AG10803 (cell line): ENCODE measurements at regions not wholly inside any gene's neighbourhood (a gene's known extent, or its start where the extent isn't known, plus 50 kb on each side); places are given as distances from the start of the nearest gene placed in this dataset.

Experiments used
- DNase-seq: peaks from one replicate; pipeline ENCODE4 v3.0.0; 2010; ENCODE audit warnings: low read depth
- H3K4me3 ChIP-seq: 2 replicates; pipeline ENCODE4 v1.5.1; 2011; ENCODE audit warnings: mild to moderate bottlenecking, low read length, control low read depth
- CTCF ChIP-seq: conservative IDR thresholded peaks from 2 replicates; pipeline ENCODE4 v1.5.1; 2011; ENCODE audit warnings: mild to moderate bottlenecking, low read length, control low read depth, inconsistent platforms

DNA sequence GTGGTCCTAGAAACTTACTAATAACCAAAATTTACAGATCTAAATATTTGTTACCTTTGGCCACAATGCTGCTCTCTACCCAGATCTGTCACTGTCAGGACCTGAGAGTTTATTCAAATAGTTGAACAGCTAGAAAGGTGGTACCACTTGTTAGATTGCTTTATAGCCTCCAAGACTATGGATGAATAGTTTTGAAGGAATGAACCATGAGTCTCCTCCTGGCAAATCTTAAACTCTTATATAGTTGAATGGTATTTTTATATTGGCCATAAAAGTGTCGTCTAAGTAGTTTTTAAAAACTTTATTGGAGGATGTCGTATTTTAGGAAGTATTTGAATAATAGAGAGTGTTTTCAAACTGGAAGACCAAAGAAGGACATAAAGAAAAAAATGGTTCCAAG is 178.7 kb downstream of the AHR start:
- DNase-seq: no peak
- no peak for TF ChIP-seq CTCF
- no peak overlapping the region for H3K4me3 ChIP-seq

DNA sequence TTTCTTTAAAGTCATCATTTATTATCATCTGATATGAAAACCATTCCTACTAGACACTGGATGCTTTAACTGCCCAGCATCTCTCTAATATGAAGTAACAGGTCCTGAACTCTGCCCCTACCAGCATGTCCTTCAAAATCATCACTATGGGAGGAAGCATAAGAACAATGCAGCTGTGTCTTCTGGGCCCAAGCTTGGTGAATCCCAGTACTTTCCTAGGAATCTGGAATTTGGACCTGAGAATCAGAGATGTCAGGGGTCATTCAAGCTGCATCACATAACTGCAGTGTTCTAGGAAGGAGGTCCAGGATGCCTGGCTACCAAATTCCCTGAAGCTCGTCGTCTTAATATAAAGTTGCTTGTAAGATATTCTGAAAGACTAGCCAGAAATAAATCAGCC is 182.7 kb downstream of the AHR start:
- TF ChIP-seq CTCF: no peak

GRCh38 chr7:17485368-17485767 is 186.9 kb downstream of the AHR start:
- H3K4me3 ChIP-seq: no peak overlapping the region
- no peak for DNase-seq
- no peak for TF ChIP-seq CTCF

More for the DNA sequence above, 182.7 kb downstream of the AHR start:
- H3K4me3 ChIP-seq: no peak overlapping the region
- no peak for DNase-seq

DNA sequence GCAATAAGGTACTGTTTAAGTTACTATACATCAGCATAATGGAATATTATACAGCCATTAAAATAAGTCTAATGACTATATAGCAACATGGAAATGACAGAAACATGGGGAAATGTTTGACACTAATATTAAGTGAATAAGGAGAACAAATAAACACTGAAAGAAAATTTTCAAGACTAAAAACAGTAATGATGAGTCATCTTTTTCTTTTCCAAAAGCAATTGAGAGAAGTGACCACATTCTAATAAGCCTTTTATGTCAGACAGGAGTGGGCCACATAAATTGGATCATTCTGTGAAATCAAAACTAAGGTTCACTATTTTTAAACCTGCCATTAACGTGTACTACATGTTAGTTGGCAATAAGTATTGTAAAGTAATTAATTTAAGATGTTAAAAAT is 187.5 kb downstream of the AHR start:
- no peak for DNase-seq
- no peak for TF ChIP-seq CTCF
- H3K4me3 ChIP-seq: no peak overlapping the region

DNA sequence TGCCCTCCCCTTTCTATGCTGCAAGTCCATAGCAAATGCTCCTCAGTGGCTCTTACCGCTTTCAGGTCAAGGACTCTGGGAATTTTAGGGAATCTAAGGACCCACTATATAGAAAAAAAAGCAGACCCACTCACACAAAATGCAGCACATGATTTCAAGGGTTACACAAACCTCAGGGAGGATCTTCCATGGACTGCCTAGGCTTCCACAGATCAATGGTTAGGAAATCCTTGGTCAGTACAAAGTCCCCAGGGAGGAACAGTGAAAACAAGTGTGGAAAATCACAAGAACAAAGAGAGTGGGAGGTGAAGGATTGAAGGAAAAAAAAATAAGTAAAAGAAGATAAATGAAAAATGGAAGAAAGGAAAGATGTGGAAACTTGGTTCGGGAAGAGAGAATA is 188.4 kb downstream of the AHR start:
- DNase-seq: no peak
- H3K4me3 ChIP-seq: no peak overlapping the region
- TF ChIP-seq CTCF: no peak

DNA sequence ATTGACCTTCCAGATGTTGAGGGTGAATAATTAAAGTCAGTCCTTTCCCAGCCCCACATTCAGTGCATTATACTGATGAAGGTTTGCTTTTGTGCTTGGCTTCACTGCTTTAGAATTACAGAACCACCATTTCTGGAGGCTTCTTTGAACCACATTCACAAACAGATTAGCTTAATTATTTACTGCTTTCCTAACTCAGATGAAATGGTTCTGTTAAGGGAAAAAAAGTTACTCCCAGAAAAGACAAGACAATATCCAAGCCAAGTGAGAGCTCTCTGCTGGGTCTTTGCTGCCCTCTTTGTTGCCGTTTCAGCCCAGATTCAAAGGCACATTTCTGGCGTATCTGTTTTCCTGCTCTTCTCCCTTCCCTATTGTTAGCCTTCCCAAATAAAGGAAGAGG is 188.9 kb downstream of the AHR start:
- no peak for DNase-seq
- TF ChIP-seq CTCF: no peak
- no peak overlapping the region for H3K4me3 ChIP-seq

- no peak overlapping the region for H3K4me3 ChIP-seq
- DNase-seq: no peak
- no peak for TF ChIP-seq CTCF
Measured at GRCh38 chr7:17488829-17489228, 190.4 kb downstream of the AHR start.
